WERI-Rb-1 (cell line): ENCODE measurements at regions not wholly inside any gene's neighbourhood (a gene's known extent, or its start where the extent isn't known, plus 50 kb on each side); places are given as distances from the start of the nearest gene placed in this dataset.

ENCODE experiments used
- DNase-seq: peaks from one replicate; pipeline ENCODE4 v3.0.0-alpha.2; 2020
- H3K27ac ChIP-seq: fragments of 250-450 bp; sonication (Bioruptor Pico); 2 replicates; pipeline ENCODE4 v1.5.1; 2020; ENCODE audit warnings: mild to moderate bottlenecking, moderate library complexity
- H3K27me3 ChIP-seq: fragments of 250-450 bp; sonication (Bioruptor Pico); 2 replicates; pipeline ENCODE4 v1.5.1; 2021; ENCODE audit warnings: mild to moderate bottlenecking, low read depth, moderate library complexity; ENCODE audit not compliant: insufficient read depth, severe bottlenecking
- H3K36me3 ChIP-seq: fragments of 250-450 bp; sonication (Bioruptor Pico); 2 replicates; pipeline ENCODE4 v1.5.1; 2020; ENCODE audit warnings: mild to moderate bottlenecking, moderate library complexity
- H3K4me3 ChIP-seq: 2 replicates; pipeline ENCODE4 v1.5.1; 2011; ENCODE audit warnings: low read depth, mild to moderate bottlenecking, control low read depth, low read length
- H3K9me3 ChIP-seq: fragments of 250-450 bp; sonication (Bioruptor Pico); 2 replicates; pipeline ENCODE4 v1.5.1; 2021; ENCODE audit warnings: mild to moderate bottlenecking, moderate library complexity; ENCODE audit not compliant: severe bottlenecking
- TF ChIP-seq, protein P1 (sequence below): IDR thresholded peaks from 2 replicates; pipeline ENCODE4 v1.5.1; 2011; ENCODE audit warnings: low read depth, mild to moderate bottlenecking, control low read depth, inconsistent platforms, low read length

DNA sequence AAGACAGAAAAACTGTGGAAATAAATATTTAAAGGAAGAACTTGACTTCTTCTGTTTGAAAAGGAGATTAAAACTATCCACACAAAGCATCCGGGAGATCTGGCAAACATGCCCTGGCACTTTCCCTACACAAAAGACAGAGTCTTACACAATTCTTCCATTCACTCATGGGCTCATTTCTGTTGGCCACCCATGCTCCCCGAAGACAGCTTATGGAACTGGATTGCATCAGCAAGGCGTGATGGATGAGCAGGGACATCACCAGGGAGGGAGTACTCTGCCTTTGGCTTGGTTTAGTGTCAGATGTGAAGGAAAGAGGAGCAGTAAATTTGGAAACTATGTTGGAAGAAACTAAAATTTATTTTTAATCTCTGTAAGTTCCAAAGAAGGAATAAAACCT is 379.3 kb downstream of the CD109 start:
- H3K9me3 ChIP-seq: no peaks in the 10 kb centered on the region
- H3K36me3 ChIP-seq: no peaks in the 10 kb centered on the region
- TF ChIP-seq, protein P1, sequence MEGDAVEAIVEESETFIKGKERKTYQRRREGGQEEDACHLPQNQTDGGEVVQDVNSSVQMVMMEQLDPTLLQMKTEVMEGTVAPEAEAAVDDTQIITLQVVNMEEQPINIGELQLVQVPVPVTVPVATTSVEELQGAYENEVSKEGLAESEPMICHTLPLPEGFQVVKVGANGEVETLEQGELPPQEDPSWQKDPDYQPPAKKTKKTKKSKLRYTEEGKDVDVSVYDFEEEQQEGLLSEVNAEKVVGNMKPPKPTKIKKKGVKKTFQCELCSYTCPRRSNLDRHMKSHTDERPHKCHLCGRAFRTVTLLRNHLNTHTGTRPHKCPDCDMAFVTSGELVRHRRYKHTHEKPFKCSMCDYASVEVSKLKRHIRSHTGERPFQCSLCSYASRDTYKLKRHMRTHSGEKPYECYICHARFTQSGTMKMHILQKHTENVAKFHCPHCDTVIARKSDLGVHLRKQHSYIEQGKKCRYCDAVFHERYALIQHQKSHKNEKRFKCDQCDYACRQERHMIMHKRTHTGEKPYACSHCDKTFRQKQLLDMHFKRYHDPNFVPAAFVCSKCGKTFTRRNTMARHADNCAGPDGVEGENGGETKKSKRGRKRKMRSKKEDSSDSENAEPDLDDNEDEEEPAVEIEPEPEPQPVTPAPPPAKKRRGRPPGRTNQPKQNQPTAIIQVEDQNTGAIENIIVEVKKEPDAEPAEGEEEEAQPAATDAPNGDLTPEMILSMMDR: no peak
- peaks cover 27% of the 10 kb centered on the region for H3K27me3 ChIP-seq
- no peak overlapping the region for H3K4me3 ChIP-seq
- no peak overlapping the region for H3K27ac ChIP-seq
- no peak for DNase-seq

DNA sequence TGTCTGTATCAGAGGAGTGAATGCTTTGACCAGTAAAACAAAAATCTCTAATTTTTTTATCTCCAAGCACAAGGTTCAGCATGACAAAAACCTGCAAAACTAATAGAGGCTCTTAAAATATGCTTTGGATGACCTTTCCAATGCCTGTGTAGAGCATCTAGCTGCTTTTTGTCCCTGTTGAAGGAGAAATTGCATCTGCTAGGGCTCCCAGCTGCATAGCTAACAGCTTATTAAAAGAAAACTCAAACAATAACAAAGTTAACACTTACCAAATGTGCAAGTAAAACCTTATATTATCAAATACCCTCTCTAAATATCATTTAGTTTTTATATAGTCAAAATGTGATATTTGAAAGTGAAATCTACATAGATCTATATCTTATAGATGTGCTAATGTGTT is 378.6 kb downstream of the CD109 start:
- Histone ChIP-seq H3K36me3 (no peaks in the 10 kb centered on the region), H3K27ac (no peak overlapping the region)
- TF ChIP-seq, protein P1: no peak

DNA sequence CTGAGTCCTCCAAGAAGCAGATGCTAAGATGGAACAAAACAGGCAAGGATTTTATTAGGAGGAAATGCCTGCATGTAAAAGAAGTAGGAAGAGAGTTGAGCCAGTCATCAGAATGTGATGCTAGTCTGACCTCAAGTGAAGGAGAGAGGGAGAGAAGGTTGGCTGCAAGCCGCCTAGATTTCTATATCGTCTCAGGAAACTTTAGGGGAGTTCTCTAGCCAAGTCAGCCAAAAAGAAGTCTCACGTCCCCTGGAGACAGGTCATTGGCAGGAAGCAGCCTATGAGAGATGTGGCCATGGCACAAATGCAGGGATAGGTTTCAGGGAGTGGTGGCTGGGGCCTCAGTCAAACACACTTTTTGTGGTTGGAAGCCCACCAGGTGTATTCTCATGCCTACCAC is 378.0 kb downstream of the CD109 start:
- DNase-seq: no peak
- H3K27ac ChIP-seq: no peak overlapping the region
- TF ChIP-seq, protein P1: no peak

More for the DNA sequence above, 378.6 kb downstream of the CD109 start:
- Histone ChIP-seq H3K9me3 (no peaks in the 10 kb centered on the region), H3K27me3 (peaks cover 31% of the 10 kb centered on the region), H3K4me3 (no peak overlapping the region)
- no peak for DNase-seq

DNA sequence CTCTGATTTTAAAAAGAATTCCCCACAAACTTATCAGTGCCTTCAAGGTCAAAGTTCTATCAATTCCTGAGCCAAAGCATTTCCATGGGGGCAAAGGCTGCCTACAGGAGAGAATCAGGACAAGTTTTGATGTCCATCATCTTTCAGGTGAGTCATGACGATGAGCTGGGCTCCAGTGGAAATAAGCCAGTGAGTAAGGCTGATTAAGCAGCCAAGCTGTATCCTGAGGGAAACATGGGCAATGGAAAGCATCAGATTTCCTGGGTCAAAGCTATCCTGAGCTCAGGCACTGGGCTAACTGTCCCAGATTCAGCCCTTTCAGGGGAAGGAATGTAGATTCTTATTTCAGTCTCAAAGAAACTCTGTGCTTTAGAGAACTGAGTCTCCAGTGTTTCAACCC is 377.4 kb downstream of the CD109 start:
- Histone ChIP-seq H3K27ac (no peak overlapping the region), H3K4me3 (no peak overlapping the region), H3K27me3 (peaks cover 31% of the 10 kb centered on the region), H3K9me3 (no peaks in the 10 kb centered on the region), H3K36me3 (no peaks in the 10 kb centered on the region)
- TF ChIP-seq, protein P1: no peak
- no peak for DNase-seq

More for the DNA sequence above, 378.0 kb downstream of the CD109 start:
- H3K9me3 ChIP-seq: no peaks in the 10 kb centered on the region
- H3K27me3 ChIP-seq: peaks cover 31% of the 10 kb centered on the region
- no peaks in the 10 kb centered on the region for H3K36me3 ChIP-seq
- H3K4me3 ChIP-seq: no peak overlapping the region

DNA sequence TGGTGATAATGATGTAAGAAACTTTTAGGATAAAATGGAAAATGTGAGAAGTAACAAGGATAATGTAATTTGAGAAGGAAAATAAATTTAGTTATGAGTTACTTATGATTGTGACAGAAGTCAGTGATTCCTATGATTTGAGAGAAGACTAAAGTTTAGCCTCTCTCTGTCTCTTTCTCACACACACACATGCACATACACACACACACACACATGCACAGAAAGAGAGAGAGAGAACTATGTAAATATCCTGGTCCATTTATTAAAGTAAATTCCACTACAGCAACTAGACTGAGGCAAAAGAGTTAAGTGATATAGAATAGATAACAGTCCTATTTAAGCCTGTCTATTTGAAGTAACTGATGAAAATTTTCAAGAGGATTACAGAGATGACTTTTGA is 375.2 kb downstream of the CD109 start:
- no peak overlapping the region for H3K4me3 ChIP-seq
- TF ChIP-seq, protein P1: no peak
- peaks cover 30% of the 10 kb centered on the region for H3K27me3 ChIP-seq
- no peaks in the 10 kb centered on the region for H3K36me3 ChIP-seq
- DNase-seq: no peak
- H3K9me3 ChIP-seq: peaks cover 4% of the 10 kb centered on the region
- H3K27ac ChIP-seq: no peak overlapping the region

DNA sequence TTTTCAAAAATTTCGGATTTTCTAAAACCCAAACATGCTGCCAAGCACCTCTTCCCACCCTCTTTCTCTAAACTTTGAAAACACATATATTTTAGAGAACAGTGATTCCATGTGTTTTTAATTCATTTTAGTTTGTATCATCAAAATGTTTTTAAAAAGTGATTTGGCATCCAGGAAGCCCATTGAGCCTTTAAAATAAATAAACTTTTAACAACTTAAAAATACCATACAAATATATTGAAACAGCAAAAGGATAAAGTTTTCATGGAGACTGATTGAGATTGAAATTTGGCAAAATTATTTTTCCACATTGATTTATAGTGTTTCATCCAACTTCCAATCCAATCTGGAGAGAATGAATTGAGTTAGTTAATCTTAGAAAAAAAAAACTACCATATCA is 374.7 kb downstream of the CD109 start:
- peaks cover 4% of the 10 kb centered on the region for H3K9me3 ChIP-seq
- TF ChIP-seq, protein P1: no peak
- no peaks in the 10 kb centered on the region for H3K36me3 ChIP-seq
- H3K27me3 ChIP-seq: peaks cover 30% of the 10 kb centered on the region
- no peak overlapping the region for H3K4me3 ChIP-seq
- no peak overlapping the region for H3K27ac ChIP-seq
- no peak for DNase-seq
